Endodermal cell (in vitro differentiated cells): ENCODE measurements at regions not wholly inside any gene's neighbourhood (a gene's known extent, or its start where the extent isn't known, plus 50 kb on each side); places are given as distances from the start of the nearest gene placed in this dataset.

ENCODE experiments used
- DNase-seq: peaks from one replicate; pipeline ENCODE4 v3.0.0-alpha.2; 2017
- H3K27ac ChIP-seq: 2 replicates; pipeline ENCODE4 v1.5.1; 2013; ENCODE audit warnings: mild to moderate bottlenecking, low read depth, low read length, moderate library complexity
- H3K27me3 ChIP-seq: 2 replicates; pipeline ENCODE4 v1.6.1; 2013; ENCODE audit warnings: mild to moderate bottlenecking, low read length, moderate library complexity; ENCODE audit not compliant: insufficient read depth, control insufficient read depth, poor library complexity, severe bottlenecking
- H3K36me3 ChIP-seq: 2 replicates; pipeline ENCODE4 v1.7.0; 2013; ENCODE audit warnings: mild to moderate bottlenecking, low read length, moderate library complexity; ENCODE audit not compliant: control insufficient read depth, insufficient read depth
- H3K4me1 ChIP-seq: one replicate; pipeline ENCODE4 v1.7.0; 2013; ENCODE audit warnings: low read length; ENCODE audit not compliant: control insufficient read depth, insufficient read depth
- H3K4me3 ChIP-seq: 2 replicates; pipeline ENCODE4 v1.5.1; 2013; ENCODE audit warnings: mild to moderate bottlenecking, low read length, moderate library complexity
- H3K9ac ChIP-seq: 2 replicates; pipeline ENCODE4 v1.6.1; 2013; ENCODE audit warnings: mild to moderate bottlenecking, low read length, moderate library complexity; ENCODE audit not compliant: poor library complexity, severe bottlenecking; ENCODE audit errors: extremely low read depth
- H3K9me3 ChIP-seq: 2 replicates; pipeline ENCODE4 v1.6.1; 2013; ENCODE audit warnings: mild to moderate bottlenecking, low read length, moderate library complexity; ENCODE audit not compliant: control insufficient read depth
- H3K27ac Mint-ChIP-seq: 2 replicates; pipeline ENCODE4 v1.8.0; 2020; ENCODE audit warnings: mixed read lengths
- H3K27me3 Mint-ChIP-seq: 2 replicates; pipeline ENCODE4 v1.8.0; 2021; ENCODE audit warnings: mild to moderate bottlenecking, mixed read lengths; ENCODE audit not compliant: insufficient read depth
- H3K36me3 Mint-ChIP-seq: 2 replicates; pipeline ENCODE4 v1.8.0; 2020; ENCODE audit warnings: low read depth, mixed read lengths
- H3K4me1 Mint-ChIP-seq: 2 replicates; pipeline ENCODE4 v1.8.0; 2020; ENCODE audit warnings: mixed read lengths
- H3K4me3 Mint-ChIP-seq: 2 replicates; pipeline ENCODE4 v1.8.0; 2020; ENCODE audit warnings: mild to moderate bottlenecking, moderate library complexity, mixed read lengths
- H3K9me3 Mint-ChIP-seq: 2 replicates; pipeline ENCODE4 v1.8.0; 2020; ENCODE audit warnings: mild to moderate bottlenecking, mixed read lengths
- CTCF ChIP-seq: fragments of 200-600 bp; sonication (generic); conservative IDR thresholded peaks from 2 replicates; pipeline ENCODE4 v1.5.0; 2021; ENCODE audit warnings: antibody characterized with exemption, mild to moderate bottlenecking
- WGBS, 2 experiments: methylation state at CpG; one replicate each; pipeline versions ENCODE4 v1.1.5 to v1.1.7; 2013; ENCODE audit warnings: missing lambda C conversion rate in 2 of 2, mixed read lengths in 1 of 2; ENCODE audit not compliant: insufficient coverage in 1 of 2, insufficient read length in 1 of 2; 5-methylcytosine and 5-hydroxymethylcytosine counted together

GRCh38 chr4:157779081-157779480, 393.7 kb downstream of the GASK1B start:
- DNase-seq, result no peak
- 88 to 100% methylated on average over 1 of the region's 1 CpG for WGBS, 2 experiments
- H3K9ac ChIP-seq, result no peak overlapping the region
- no peak overlapping the region for H3K27ac Mint-ChIP-seq
- no peaks in the 10 kb centered on the region for H3K4me1 ChIP-seq
- H3K27ac ChIP-seq, result no peak overlapping the region
- no peaks in the 10 kb centered on the region for H3K36me3 ChIP-seq
- no peaks in the 10 kb centered on the region for H3K9me3 ChIP-seq
- no peak overlapping the region for H3K4me3 Mint-ChIP-seq
- no peaks in the 10 kb centered on the region for H3K9me3 Mint-ChIP-seq
- H3K4me3 ChIP-seq, result no peak overlapping the region
- H3K27me3 ChIP-seq, result no peaks in the 10 kb centered on the region
- no peak for TF ChIP-seq CTCF
- H3K4me1 Mint-ChIP-seq, result no peaks in the 10 kb centered on the region
- no peaks in the 10 kb centered on the region for H3K36me3 Mint-ChIP-seq
- no peaks in the 10 kb centered on the region for H3K27me3 Mint-ChIP-seq

GRCh38 chr4:157776930-157777528, 395.8 kb downstream of the GASK1B start:
- 100% methylated on average over 1 of the region's 1 CpG; no CpG with 5 or more reads in 1 of the 2 experiments for WGBS, 2 experiments
- no peak overlapping the region for H3K27ac ChIP-seq
- H3K9ac ChIP-seq, result no peak overlapping the region
- no peaks in the 10 kb centered on the region for H3K9me3 ChIP-seq
- no peaks in the 10 kb centered on the region for H3K27me3 ChIP-seq
- Mint-ChIP-seq H3K4me3 (no peak overlapping the region), H3K9me3 (no peaks in the 10 kb centered on the region), H3K36me3 (no peaks in the 10 kb centered on the region), H3K27me3 (no peaks in the 10 kb centered on the region), H3K27ac (no peak overlapping the region), H3K4me1 (no peaks in the 10 kb centered on the region)
- H3K36me3 ChIP-seq, result no peaks in the 10 kb centered on the region
- no peak overlapping the region for H3K4me3 ChIP-seq
- DNase-seq, result no peak
- no peaks in the 10 kb centered on the region for H3K4me1 ChIP-seq
- no peak for TF ChIP-seq CTCF

GRCh38 chr4:157775971-157776370, 396.9 kb downstream of the GASK1B start:
- no peaks in the 10 kb centered on the region for H3K36me3 ChIP-seq
- H3K9me3 Mint-ChIP-seq, result no peaks in the 10 kb centered on the region
- H3K9ac ChIP-seq, result no peak overlapping the region
- no peaks in the 10 kb centered on the region for H3K36me3 Mint-ChIP-seq
- no peaks in the 10 kb centered on the region for H3K9me3 ChIP-seq
- H3K4me3 ChIP-seq, result no peak overlapping the region
- no peaks in the 10 kb centered on the region for H3K27me3 Mint-ChIP-seq
- no peaks in the 10 kb centered on the region for H3K27me3 ChIP-seq
- H3K27ac ChIP-seq, result no peak overlapping the region
- no peak for TF ChIP-seq CTCF
- no peaks in the 10 kb centered on the region for H3K4me1 Mint-ChIP-seq
- no peak overlapping the region for H3K27ac Mint-ChIP-seq
- no peaks in the 10 kb centered on the region for H3K4me1 ChIP-seq
- no peak overlapping the region for H3K4me3 Mint-ChIP-seq
- DNase-seq, result no peak
